ENCODE measurements at regions not wholly inside any gene's neighbourhood (a gene's known extent, or its start where the extent isn't known, plus 50 kb on each side); places are given as distances from the start of the nearest gene placed in this dataset.

- TF ChIP-seq CTCF (IDR thresholded peaks at IDR 0.05; ENCODE audit: low read depth, low read length) (no peak), POLR2A (IDR thresholded peaks at IDR 0.05; ENCODE audit: extremely low read depth, insufficient read length) (no peak), MAX (IDR thresholded peaks at IDR 0.05; ENCODE audit: low read depth, low read length) (no peak), MYC (IDR thresholded peaks at IDR 0.05; ENCODE audit: low read depth, low read length) (no peak)
- DNase-seq (ENCODE audit: low read depth): no peak
- H3K4me3 ChIP-seq (ENCODE audit: low read depth, low read length): no peak overlapping the region
Observed at GRCh38 chr13:107119989-107120881, 552.3 kb upstream of the ARGLU1 start.

- DNase-seq (ENCODE audit: low read depth): no peak
- H3K4me3 ChIP-seq (ENCODE audit: low read depth, low read length): no peak overlapping the region
- no peak for TF ChIP-seq CTCF (IDR thresholded peaks at IDR 0.05; ENCODE audit: low read depth, low read length)
- no peak for TF ChIP-seq POLR2A (IDR thresholded peaks at IDR 0.05; ENCODE audit: extremely low read depth, insufficient read length)
Observed at GRCh38 chr13:107118506-107118905, 550.6 kb upstream of the ARGLU1 start.

GRCh38 chr13:107117327-107118012, 549.5 kb upstream of the ARGLU1 start:
- no peak for TF ChIP-seq CTCF (IDR thresholded peaks at IDR 0.05; ENCODE audit: low read depth, low read length)
- no peak for TF ChIP-seq MAX (IDR thresholded peaks at IDR 0.05; ENCODE audit: low read depth, low read length)
- TF ChIP-seq MYC (IDR thresholded peaks at IDR 0.05; ENCODE audit: low read depth, low read length): no peak
- TF ChIP-seq POLR2A (IDR thresholded peaks at IDR 0.05; ENCODE audit: extremely low read depth, insufficient read length): no peak
- DNase-seq (ENCODE audit: low read depth): no peak
- H3K4me3 ChIP-seq (ENCODE audit: low read depth, low read length): no peak overlapping the region

GRCh38 chr13:107113387-107113786, 545.5 kb upstream of the ARGLU1 start:
- TF ChIP-seq MYC (IDR thresholded peaks at IDR 0.05; ENCODE audit: low read depth, low read length): no peak
- TF ChIP-seq CTCF (IDR thresholded peaks at IDR 0.05; ENCODE audit: low read depth, low read length): no peak
- TF ChIP-seq MAX (IDR thresholded peaks at IDR 0.05; ENCODE audit: low read depth, low read length): no peak
- TF ChIP-seq POLR2A (IDR thresholded peaks at IDR 0.05; ENCODE audit: extremely low read depth, insufficient read length): no peak
- H3K4me3 ChIP-seq (ENCODE audit: low read depth, low read length): no peak overlapping the region
- DNase-seq (ENCODE audit: low read depth): no peak

GRCh38 chr13:107111248-107111647, 543.3 kb upstream of the ARGLU1 start:
- DNase-seq (ENCODE audit: low read depth): no peak
- no peak overlapping the region for H3K4me3 ChIP-seq (ENCODE audit: low read depth, low read length)
- TF ChIP-seq MYC (IDR thresholded peaks at IDR 0.05; ENCODE audit: low read depth, low read length) (no peak), MAX (IDR thresholded peaks at IDR 0.05; ENCODE audit: low read depth, low read length) (no peak), CTCF (IDR thresholded peaks at IDR 0.05; ENCODE audit: low read depth, low read length) (no peak), POLR2A (IDR thresholded peaks at IDR 0.05; ENCODE audit: extremely low read depth, insufficient read length) (no peak)

All from NB4 (cell line).